HG02970 (cell line): ENCODE measurements at regions not wholly inside any gene's neighbourhood (a gene's known extent, or its start where the extent isn't known, plus 50 kb on each side); places are given as distances from the start of the nearest gene placed in this dataset.

Experiments used
- ATAC-seq: cut with Tn5 transposase; IDR thresholded peaks from one replicate; pipeline ENCODE4 v1.9.1; 2021; ENCODE audit warnings: mild to moderate bottlenecking, moderate library complexity, moderate number of reproducible peaks; ENCODE audit not compliant: unreplicated experiment, low FRiP score

DNA sequence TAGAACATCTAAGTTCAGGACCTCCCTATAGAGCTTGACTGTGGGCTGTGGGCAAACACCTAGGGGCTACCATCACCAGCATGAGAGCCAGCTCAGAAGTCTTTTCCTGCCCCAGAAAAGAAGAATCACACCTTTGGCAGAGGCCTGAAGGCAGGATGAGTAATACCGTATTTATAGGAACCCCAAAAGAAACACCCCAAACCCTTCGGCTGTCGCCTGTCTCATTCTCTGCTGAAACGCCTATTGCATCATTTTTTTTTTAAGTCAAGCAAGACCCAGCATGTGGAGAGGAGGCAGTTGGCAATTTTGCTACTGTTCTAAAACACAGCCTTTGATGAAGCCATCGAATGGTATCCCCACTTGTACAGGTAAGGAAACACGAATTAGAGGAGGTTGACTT is 436.4 kb downstream of the TFAP2A start:
- ATAC-seq: no peak

DNA sequence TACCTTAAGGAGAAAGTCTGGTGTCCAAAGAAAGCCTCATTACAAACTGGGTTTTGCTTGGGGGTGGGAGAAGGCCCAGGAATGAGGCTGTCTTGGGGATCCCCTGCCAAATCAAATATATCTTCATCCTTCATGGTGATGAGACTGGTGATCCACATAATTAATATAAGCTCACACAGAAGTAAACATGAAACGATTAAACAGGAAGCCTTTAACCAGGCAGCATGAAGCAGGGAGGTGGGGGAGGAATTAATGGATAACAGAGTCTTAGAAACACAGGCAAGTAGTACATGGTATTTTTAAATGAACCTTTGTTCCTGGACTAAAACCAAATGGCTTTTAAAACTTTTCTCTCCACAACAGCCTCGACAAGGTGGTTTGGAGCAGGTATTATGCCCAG is 437.5 kb downstream of the TFAP2A start:
- ATAC-seq: no peak

- ATAC-seq: no peak
Observed at GRCh38 chr6:9961646-9962045, 453.2 kb downstream of the TFAP2A start.

GRCh38 chr6:9957215-9957759 is 457.6 kb downstream of the TFAP2A start:
- ATAC-seq: no peak

- ATAC-seq: no peak
Observed at GRCh38 chr6:9948678-9949077, 466.2 kb downstream of the TFAP2A start.

DNA sequence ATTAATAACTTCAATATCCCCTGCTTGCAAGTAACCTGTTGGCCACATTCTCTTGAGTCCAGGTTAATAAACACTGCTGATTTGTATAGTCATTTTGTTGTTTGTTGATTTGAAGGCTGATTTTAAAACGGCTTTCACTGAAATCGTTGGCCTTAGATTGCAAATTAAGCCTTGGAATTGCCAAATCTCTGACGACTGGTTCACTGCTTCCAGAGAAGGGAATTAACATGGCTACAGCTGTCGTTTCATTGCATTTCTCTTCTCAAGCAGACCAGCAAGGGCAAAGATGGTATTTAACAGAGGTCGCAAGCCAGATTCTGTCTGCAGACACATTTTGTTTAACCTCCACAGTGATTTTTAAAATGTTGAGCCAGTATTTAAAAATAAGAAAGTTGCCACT is 470.9 kb downstream of the TFAP2A start:
- ATAC-seq: no peak

DNA sequence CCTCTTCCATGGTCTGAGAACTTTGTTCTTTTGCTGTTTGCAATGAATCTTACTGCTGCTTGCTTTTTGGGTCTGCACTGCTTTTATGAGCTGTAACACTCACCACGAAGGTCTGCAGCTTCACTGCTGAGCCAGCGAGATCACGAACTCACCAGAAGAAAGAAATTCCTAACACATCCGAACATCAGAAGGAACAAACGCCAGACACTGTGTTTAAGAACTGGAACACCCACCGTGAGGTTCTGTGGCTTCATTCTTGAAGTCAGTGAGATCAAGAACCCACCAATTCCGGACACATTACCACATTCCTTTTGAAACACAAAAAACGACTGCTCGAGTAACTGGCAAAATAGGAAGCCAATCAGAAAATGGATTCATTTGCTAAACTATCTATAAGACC is 471.8 kb downstream of the TFAP2A start:
- ATAC-seq: no peak

DNA sequence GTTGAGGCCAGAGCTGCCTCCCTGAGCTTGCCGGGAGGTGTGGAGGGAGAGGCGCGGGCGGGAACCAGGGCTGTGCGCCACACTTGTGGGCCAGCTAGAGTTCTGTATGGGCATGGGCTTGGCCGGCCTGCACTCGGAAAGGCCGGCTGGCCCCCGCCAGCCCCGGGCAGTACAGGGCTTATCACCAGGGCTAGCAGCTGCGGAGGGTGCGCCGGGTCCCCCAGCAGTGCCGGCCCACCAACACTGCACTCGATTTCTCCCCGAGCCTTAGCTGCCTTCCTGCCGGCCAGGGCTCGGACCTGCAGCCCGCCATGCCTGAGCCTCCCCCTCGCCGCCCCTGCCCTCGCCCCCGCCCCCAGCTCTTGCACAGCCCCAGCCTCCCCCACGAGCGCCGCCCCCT is 472.7 kb downstream of the TFAP2A start:
- ATAC-seq: no peak

- ATAC-seq: no peak
Observed at GRCh38 chr6:9938801-9939200, 476.1 kb downstream of the TFAP2A start.

DNA sequence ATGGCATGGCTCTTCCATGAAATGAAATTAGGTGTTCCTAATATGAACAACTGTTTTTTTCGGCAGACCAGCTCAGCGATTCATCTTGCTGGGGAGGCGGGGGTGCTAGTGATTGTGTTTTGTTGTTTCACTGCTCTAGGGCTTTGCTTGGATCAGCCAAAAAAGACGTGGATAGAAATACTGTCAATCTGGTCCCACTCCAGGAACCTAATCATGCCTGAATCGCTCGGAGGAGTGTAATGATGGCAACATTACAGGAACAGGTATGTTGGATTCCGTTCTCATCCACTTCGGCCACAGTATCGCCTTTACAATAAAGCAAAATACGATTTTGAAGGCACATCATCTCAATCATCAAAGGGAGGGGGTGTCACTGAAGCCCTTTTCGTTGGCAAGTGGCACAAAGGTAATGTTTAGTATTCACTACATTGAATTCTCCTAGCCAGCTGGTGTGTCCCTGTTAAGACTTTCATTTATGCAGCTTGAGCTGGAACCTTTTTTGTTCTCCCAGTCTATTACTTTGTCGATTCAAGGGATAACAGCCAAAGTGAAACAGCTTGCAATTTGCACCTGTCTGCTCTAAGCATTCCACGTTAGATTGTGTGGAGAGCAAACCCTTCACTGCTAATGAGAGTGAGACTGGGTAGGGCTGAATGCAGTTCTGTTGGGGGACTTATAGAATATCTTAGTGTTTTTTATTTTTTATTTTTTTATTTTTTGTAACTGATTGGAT is 477.7 kb downstream of the TFAP2A start:
- ATAC-seq: no peak

- ATAC-seq: no peak
Observed at GRCh38 chr6:9936551-9936950, 478.3 kb downstream of the TFAP2A start.

GRCh38 chr6:9933677-9934076 is 481.2 kb downstream of the TFAP2A start:
- ATAC-seq: no peak

DNA sequence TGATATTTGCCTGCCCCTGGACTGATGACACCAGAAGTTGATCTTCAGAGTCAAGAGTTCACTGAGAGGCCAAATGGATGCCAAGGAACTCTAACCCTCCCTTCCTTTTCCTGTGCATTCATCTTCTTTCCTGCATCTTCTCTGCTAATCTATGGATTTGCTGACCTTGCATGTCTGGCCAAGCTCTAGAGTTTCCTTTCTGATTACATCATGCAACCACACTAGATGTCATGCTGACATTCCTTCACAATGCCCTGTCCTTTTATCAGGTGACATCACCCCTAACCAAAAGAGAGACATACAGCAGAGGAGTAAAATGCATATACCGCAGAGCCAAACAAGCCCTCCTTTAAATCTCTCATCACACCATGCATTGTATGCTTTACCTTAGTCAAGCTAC is 487.6 kb downstream of the TFAP2A start:
- no peak for ATAC-seq

DNA sequence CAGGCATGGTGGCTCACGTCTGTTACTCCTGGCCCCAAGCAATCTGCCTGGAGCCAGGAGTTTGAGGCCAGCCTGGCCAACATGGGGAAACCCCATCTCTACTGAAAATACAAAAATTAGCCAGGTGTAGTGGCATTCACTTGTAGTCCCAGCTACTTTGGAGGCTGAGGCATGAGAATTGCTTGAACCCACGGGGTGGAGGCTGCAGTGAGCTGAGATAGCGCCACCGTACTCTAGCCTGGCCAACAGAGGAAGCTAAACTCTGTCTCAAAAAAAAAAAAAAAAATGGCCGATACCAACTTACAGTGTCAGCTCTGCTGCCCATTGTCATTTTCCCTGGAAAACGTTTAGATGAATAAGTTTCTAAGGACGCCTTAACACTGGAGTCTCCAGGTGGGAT is 489.9 kb downstream of the TFAP2A start:
- ATAC-seq: no peak

DNA sequence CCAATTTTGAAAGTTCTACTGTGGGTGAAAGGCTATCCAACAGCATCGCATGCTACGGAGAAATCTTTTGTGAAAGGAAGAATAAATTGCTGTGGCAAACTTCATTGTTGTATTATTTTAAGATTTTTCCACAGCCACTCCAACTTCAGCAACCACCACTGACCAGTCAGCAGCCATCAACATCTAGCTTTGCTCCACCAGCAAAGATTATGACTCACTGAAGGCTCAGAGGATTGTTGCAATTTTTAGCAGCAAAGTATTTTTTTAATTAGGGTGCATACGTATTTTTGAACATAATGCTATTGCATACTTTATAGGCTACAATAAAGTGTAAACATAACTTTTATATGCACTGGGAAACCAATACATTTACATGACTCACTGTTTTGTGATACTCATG is 493.5 kb downstream of the TFAP2A start:
- no peak for ATAC-seq

- ATAC-seq: no peak
Observed at GRCh38 chr6:9914951-9915350, 499.9 kb downstream of the TFAP2A start.

GRCh38 chr6:9901376-9901775 is 513.5 kb downstream of the TFAP2A start:
- no peak for ATAC-seq

DNA sequence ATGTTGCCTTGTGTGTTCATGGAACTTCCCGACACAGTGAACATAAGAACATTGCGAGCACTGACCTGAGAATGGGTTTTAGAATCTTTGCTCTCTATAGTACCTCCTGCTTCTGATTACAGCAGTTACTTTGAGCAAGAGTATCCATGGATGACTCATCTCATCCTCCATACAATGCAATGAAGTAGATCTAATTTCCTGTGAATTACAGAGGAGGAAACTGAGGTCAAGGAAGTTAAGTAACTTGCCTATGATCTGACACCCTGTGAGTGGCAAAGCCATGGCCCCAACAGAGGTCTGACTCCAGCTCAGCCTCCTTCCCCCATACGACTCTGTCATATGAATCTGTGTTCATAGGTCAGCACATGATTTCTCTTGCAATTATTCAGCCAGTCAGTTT is 518.1 kb downstream of the TFAP2A start:
- ATAC-seq: no peak

GRCh38 chr6:9890893-9891292 is 524.0 kb downstream of the TFAP2A start:
- ATAC-seq: no peak

DNA sequence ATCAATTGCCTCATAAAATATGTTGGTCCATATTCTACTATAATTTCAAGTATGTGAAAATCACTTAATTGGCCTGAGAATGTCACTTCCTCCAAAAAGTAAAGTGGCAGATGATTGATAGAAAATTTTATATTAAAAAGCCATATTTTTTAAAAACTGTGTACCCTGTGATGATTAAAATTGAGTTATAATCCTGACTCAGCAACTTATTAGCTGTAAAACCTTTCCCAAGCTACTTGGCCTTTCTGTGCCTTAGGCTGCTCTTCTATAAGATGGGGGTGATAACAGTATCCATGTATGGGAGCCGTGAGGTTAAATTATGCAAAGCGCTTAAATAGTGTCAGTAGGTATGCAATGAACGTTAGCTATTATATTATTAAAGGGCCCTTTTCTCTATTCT is 524.4 kb downstream of the TFAP2A start:
- no peak for ATAC-seq

GRCh38 chr6:9878535-9878934 is 536.3 kb downstream of the TFAP2A start:
- ATAC-seq: no peak

DNA sequence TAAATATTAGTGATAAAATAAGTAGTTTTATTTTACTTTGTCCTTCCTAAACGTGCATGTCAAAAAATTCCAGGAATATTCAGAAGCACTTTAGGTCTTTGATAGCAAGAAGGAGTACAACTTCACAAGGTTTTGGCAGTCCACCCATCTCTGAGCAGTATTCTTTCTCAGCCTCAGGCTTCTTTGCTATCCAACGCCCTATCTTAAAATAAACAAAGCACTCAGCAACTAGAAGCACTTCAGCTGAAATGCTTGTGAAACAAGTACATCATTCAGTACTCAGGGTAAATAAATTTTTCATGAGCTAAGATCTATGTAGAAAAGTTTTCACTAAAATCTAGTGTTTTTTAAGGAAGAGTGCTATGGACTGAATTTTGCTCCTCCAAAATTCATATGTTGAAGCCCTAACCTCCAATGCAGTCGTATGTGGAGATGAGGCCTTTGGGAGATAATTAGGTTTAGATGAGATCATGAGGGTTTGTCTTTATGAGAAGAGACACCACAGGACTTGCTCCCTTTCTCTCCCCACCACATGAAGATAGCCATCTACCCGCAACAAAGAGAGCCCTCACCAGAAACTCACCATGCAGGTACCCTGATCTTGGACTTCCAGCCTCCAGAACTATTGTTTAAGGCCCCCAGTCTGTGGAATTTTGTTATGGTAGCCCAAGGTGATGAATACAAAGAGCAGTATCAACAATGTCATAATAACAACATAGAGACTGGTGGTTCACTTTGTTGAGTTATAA is 539.1 kb downstream of the TFAP2A start:
- ATAC-seq: no peak
